ENCODE measurements at regions not wholly inside any gene's neighbourhood (a gene's known extent, or its start where the extent isn't known, plus 50 kb on each side); places are given as distances from the start of the nearest gene placed in this dataset.

DNA sequence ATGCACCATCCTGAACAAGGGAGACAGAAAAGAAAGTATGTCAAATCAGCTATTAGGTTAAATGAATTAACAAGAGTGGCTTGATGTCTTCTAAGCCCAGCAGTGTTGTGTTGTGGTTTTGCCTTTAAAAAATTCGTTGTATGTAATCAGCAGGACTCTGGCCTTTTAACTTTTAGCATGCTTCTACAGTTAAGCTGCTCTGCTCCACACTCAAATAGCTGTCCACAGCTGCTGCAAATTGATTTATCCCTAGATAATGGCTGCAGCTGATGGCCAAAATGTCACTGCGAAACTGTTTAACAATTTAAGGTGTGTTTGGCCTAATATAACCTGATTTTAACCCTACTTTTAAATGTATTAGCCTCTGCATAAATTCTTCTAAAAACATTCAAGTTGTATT lies 85.8 kb downstream of the CXXC4 start:
- TF ChIP-seq, protein P1, sequence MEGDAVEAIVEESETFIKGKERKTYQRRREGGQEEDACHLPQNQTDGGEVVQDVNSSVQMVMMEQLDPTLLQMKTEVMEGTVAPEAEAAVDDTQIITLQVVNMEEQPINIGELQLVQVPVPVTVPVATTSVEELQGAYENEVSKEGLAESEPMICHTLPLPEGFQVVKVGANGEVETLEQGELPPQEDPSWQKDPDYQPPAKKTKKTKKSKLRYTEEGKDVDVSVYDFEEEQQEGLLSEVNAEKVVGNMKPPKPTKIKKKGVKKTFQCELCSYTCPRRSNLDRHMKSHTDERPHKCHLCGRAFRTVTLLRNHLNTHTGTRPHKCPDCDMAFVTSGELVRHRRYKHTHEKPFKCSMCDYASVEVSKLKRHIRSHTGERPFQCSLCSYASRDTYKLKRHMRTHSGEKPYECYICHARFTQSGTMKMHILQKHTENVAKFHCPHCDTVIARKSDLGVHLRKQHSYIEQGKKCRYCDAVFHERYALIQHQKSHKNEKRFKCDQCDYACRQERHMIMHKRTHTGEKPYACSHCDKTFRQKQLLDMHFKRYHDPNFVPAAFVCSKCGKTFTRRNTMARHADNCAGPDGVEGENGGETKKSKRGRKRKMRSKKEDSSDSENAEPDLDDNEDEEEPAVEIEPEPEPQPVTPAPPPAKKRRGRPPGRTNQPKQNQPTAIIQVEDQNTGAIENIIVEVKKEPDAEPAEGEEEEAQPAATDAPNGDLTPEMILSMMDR (IDR thresholded peaks at IDR 0.05; ENCODE audit: insufficient read depth, low read length, poor library complexity, severe bottlenecking), result no peak
- Histone ChIP-seq H3K27me3 (replicated peaks; ENCODE audit: control insufficient read depth, insufficient read depth, low read length) (no peaks in the 10 kb centered on the region), H3K36me3 (ENCODE audit: control insufficient read depth, insufficient read depth, low read length) (no peaks in the 10 kb centered on the region), H3K4me3 (replicated peaks; ENCODE audit: low read depth, low read length) (no peak overlapping the region)
- no peak for DNase-seq (ENCODE audit: extremely low read depth, insufficient read length)

DNA sequence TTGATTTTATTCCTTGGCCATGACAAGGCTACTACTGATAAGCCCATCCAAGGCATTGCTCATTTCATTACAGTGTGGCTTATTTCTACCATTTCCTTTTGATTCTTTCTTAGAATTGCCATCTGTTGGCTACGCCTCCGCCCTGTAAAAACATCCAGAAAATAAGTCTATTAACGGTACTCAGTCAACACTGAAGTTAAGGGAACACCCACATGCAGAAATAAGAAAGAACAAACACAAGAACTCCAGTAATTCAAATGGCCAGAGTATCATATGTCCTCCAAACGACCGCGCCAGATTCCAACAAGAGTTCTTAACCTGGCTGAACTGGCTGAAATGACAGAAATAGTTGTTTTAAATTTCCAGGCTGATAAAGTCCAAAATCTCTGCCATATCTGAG lies 90.3 kb downstream of the CXXC4 start:
- Histone ChIP-seq H3K36me3 (ENCODE audit: control insufficient read depth, insufficient read depth, low read length) (no peaks in the 10 kb centered on the region), H3K27me3 (replicated peaks; ENCODE audit: control insufficient read depth, insufficient read depth, low read length) (no peaks in the 10 kb centered on the region), H3K4me3 (replicated peaks; ENCODE audit: low read depth, low read length) (no peak overlapping the region)
- TF ChIP-seq, protein P1 (IDR thresholded peaks at IDR 0.05; ENCODE audit: insufficient read depth, low read length, poor library complexity, severe bottlenecking), result no peak
- DNase-seq (ENCODE audit: extremely low read depth, insufficient read length), result no peak

DNA sequence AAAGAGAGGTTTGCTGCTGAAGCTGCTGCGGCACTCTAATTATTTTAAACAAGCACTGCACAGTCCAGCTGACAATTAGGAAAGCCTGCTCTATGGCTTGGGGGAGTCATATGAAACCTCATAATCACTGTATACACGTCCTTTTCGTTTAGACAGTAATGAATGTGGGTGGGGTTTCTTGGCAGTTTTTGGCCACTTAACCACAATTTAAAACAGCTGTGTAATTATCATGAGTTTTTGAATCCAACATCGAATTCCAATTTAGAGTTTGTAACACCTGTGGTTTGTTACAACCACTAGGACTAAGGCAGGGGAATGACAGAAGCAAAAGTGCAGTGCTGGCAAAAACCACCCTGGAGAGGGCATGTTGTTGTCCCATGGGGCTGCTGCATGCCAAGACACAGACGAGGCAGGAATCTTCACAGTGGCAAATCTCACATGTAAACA lies 99.5 kb downstream of the CXXC4 start:
- Histone ChIP-seq H3K27me3 (replicated peaks; ENCODE audit: control insufficient read depth, insufficient read depth, low read length) (no peaks in the 10 kb centered on the region), H3K36me3 (ENCODE audit: control insufficient read depth, insufficient read depth, low read length) (no peaks in the 10 kb centered on the region), H3K4me3 (replicated peaks; ENCODE audit: low read depth, low read length) (no peak overlapping the region)
- DNase-seq (ENCODE audit: extremely low read depth, insufficient read length), result no peak
- TF ChIP-seq, protein P1 (IDR thresholded peaks at IDR 0.05; ENCODE audit: insufficient read depth, low read length, poor library complexity, severe bottlenecking), result no peak

DNA sequence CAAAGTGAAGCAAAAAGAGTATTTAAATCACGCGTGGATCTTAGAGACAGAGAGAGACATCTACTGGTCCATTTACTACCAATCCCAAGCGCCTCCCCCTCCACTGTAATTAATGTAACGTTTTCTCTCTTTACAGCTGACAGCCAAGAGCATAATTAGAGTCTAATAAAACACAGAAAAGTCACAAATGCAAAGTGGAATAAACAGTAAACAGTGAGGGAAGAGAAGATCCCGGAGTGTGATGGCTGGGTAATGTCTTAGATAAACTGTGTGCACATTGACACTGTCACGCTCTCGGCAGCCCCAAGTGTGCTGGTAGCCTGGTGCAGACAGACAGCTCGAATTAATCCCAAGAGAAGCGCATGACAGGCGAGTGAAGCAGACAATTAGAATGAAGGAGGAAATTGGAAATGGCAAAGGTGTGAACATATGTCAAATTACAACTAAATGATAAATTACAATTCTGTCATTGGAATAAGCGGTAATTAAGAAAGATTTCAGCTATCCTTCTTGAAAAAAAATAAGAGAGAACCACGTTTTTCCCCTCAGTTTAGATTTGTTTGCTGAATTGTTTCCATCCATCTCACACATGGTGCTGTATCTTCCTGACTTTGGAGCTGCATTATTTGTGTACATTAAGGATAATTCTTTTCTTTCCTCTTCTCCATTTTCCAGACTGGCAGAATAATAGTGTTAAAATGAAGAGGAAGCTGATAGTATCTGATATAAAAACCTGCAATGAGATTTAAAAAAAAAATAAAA lies 100.1 kb downstream of the CXXC4 start:
- Histone ChIP-seq H3K36me3 (ENCODE audit: control insufficient read depth, insufficient read depth, low read length) (no peaks in the 10 kb centered on the region), H3K4me3 (replicated peaks; ENCODE audit: low read depth, low read length) (no peak overlapping the region), H3K27me3 (replicated peaks; ENCODE audit: control insufficient read depth, insufficient read depth, low read length) (no peaks in the 10 kb centered on the region)
- no peak for DNase-seq (ENCODE audit: extremely low read depth, insufficient read length)
- TF ChIP-seq, protein P1 (IDR thresholded peaks at IDR 0.05; ENCODE audit: insufficient read depth, low read length, poor library complexity, severe bottlenecking), result no peak

DNA sequence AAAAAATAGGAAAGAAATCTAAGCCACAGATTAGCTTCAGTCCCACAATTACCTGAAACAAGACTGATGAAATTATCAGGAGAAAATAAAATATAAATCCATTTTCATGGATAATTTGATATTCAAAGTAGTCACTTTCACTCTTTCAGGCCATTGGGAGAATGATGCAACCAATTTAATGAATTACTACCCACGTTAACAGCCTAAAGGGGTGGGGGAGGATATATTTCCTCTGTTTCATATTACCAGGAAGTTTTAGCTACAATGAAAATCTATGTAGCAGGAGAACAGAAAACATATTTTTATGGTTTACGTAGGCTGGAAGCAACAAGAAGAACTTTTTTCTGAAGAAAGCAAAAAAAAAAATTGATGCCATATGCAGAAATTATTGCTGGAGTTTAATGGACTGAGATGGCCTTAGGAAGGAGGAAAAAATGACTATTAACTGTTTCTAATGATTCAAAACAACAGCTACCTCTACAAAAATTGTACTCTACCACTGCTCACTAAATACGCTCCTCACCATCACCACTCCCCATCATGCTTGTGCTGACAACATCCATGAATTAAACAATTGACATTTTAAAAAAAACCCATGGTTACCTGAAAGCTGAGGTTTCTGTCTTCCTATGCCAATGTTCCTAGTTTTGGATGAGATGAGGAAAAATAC lies 100.9 kb downstream of the CXXC4 start:
- no peak for DNase-seq (ENCODE audit: extremely low read depth, insufficient read length)
- TF ChIP-seq, protein P1 (IDR thresholded peaks at IDR 0.05; ENCODE audit: insufficient read depth, low read length, poor library complexity, severe bottlenecking), result no peak
- no peaks in the 10 kb centered on the region for H3K27me3 ChIP-seq (replicated peaks; ENCODE audit: control insufficient read depth, insufficient read depth, low read length)
- H3K4me3 ChIP-seq (replicated peaks; ENCODE audit: low read depth, low read length), result no peak overlapping the region
- H3K36me3 ChIP-seq (ENCODE audit: control insufficient read depth, insufficient read depth, low read length), result no peaks in the 10 kb centered on the region

Measured in GM06990 (cell line).